Activated T-helper 17 cell treated with anti-CD3 and anti-CD28 coated beads, Interleukin-2, amount 50 U/mL, for 72 hours (primary cell): ENCODE measurements at regions not wholly inside any gene's neighbourhood (a gene's known extent, or its start where the extent isn't known, plus 50 kb on each side); places are given as distances from the start of the nearest gene placed in this dataset.

Experiments used
- ATAC-seq: fragments of 150-1000 bp; cut with Tn5 transposase; replicated peaks from 2 replicates; pipeline ENCODE4 v1.10.0; 2021; ENCODE audit warnings: mild to moderate bottlenecking, moderate library complexity
- H3K27ac Mint-ChIP-seq: one replicate; pipeline ENCODE4 v1.8.0; 2022; ENCODE audit warnings: mixed read lengths
- H3K27me3 Mint-ChIP-seq: one replicate; pipeline ENCODE4 v1.8.0; 2022; ENCODE audit warnings: mixed read lengths
- H3K36me3 Mint-ChIP-seq: one replicate; pipeline ENCODE4 v1.8.0; 2022; ENCODE audit warnings: low read depth, mild to moderate bottlenecking, mixed read lengths
- H3K4me1 Mint-ChIP-seq: one replicate; pipeline ENCODE4 v1.8.0; 2022; ENCODE audit warnings: mixed read lengths
- H3K4me3 Mint-ChIP-seq: one replicate; pipeline ENCODE4 v1.8.0; 2022; ENCODE audit warnings: mild to moderate bottlenecking, mixed read lengths
- H3K9me3 Mint-ChIP-seq: one replicate; pipeline ENCODE4 v1.8.0; 2022; ENCODE audit warnings: mixed read lengths

- H3K9me3 Mint-ChIP-seq = peaks cover 18% of the 10 kb centered on the region
- H3K27ac Mint-ChIP-seq = no peak overlapping the region
- H3K27me3 Mint-ChIP-seq = no peaks in the 10 kb centered on the region
- no peak for ATAC-seq
- no peak overlapping the region for H3K4me3 Mint-ChIP-seq
- no peaks in the 10 kb centered on the region for H3K36me3 Mint-ChIP-seq
- no peaks in the 10 kb centered on the region for H3K4me1 Mint-ChIP-seq
Observed at GRCh38 chr3:118347396-118348168, 687.1 kb downstream of the IGSF11 start.

- Mint-ChIP-seq H3K27ac (no peak overlapping the region), H3K27me3 (no peaks in the 10 kb centered on the region), H3K9me3 (peaks cover 23% of the 10 kb centered on the region), H3K36me3 (no peaks in the 10 kb centered on the region), H3K4me1 (no peaks in the 10 kb centered on the region), H3K4me3 (no peak overlapping the region)
- no peak for ATAC-seq
Observed at GRCh38 chr3:118348169-118348557, 686.5 kb downstream of the IGSF11 start.

GRCh38 chr3:118354556-118354955 lies 680.1 kb downstream of the IGSF11 start:
- no peaks in the 10 kb centered on the region for H3K4me1 Mint-ChIP-seq
- H3K27ac Mint-ChIP-seq = no peak overlapping the region
- H3K36me3 Mint-ChIP-seq = no peaks in the 10 kb centered on the region
- peaks cover 34% of the 10 kb centered on the region for H3K9me3 Mint-ChIP-seq
- H3K27me3 Mint-ChIP-seq = no peaks in the 10 kb centered on the region
- no peak overlapping the region for H3K4me3 Mint-ChIP-seq
- ATAC-seq = no peak

- no peaks in the 10 kb centered on the region for H3K4me1 Mint-ChIP-seq
- H3K36me3 Mint-ChIP-seq = no peaks in the 10 kb centered on the region
- no peaks in the 10 kb centered on the region for H3K27me3 Mint-ChIP-seq
- no peak for ATAC-seq
- H3K4me3 Mint-ChIP-seq = no peak overlapping the region
- H3K9me3 Mint-ChIP-seq = peaks cover 21% of the 10 kb centered on the region
- H3K27ac Mint-ChIP-seq = no peak overlapping the region
Observed at GRCh38 chr3:118369892-118370491, 664.7 kb downstream of the IGSF11 start.

- no peaks in the 10 kb centered on the region for H3K27me3 Mint-ChIP-seq
- peaks cover 7% of the 10 kb centered on the region for H3K9me3 Mint-ChIP-seq
- ATAC-seq = no peak
- no peaks in the 10 kb centered on the region for H3K36me3 Mint-ChIP-seq
- H3K4me1 Mint-ChIP-seq = no peaks in the 10 kb centered on the region
- H3K27ac Mint-ChIP-seq = no peak overlapping the region
- no peak overlapping the region for H3K4me3 Mint-ChIP-seq
Observed at GRCh38 chr3:118380576-118380975, 654.1 kb downstream of the IGSF11 start.

GRCh38 chr3:118396491-118396890 lies 638.2 kb downstream of the IGSF11 start:
- H3K36me3 Mint-ChIP-seq = no peaks in the 10 kb centered on the region
- no peaks in the 10 kb centered on the region for H3K27me3 Mint-ChIP-seq
- H3K27ac Mint-ChIP-seq = no peak overlapping the region
- peaks cover 3% of the 10 kb centered on the region for H3K9me3 Mint-ChIP-seq
- no peak overlapping the region for H3K4me3 Mint-ChIP-seq
- no peak for ATAC-seq
- no peaks in the 10 kb centered on the region for H3K4me1 Mint-ChIP-seq

GRCh38 chr3:118400086-118400485 lies 634.6 kb downstream of the IGSF11 start:
- Mint-ChIP-seq H3K36me3 (no peaks in the 10 kb centered on the region), H3K4me1 (no peaks in the 10 kb centered on the region)
- ATAC-seq = no peak

GRCh38 chr3:118400886-118401285 lies 633.8 kb downstream of the IGSF11 start:
- Mint-ChIP-seq H3K27ac (no peak overlapping the region), H3K9me3 (peaks cover 6% of the 10 kb centered on the region), H3K4me1 (no peaks in the 10 kb centered on the region), H3K36me3 (no peaks in the 10 kb centered on the region), H3K27me3 (no peaks in the 10 kb centered on the region), H3K4me3 (no peak overlapping the region)
- ATAC-seq = no peak

More at GRCh38 chr3:118400086-118400485, 634.6 kb downstream of the IGSF11 start:
- H3K4me3 Mint-ChIP-seq = no peak overlapping the region
- H3K9me3 Mint-ChIP-seq = peaks cover 4% of the 10 kb centered on the region
- no peak overlapping the region for H3K27ac Mint-ChIP-seq
- H3K27me3 Mint-ChIP-seq = no peaks in the 10 kb centered on the region

- no peaks in the 10 kb centered on the region for H3K36me3 Mint-ChIP-seq
- H3K9me3 Mint-ChIP-seq = peaks cover 6% of the 10 kb centered on the region
- no peaks in the 10 kb centered on the region for H3K4me1 Mint-ChIP-seq
- H3K4me3 Mint-ChIP-seq = no peak overlapping the region
- no peak for ATAC-seq
- no peak overlapping the region for H3K27ac Mint-ChIP-seq
- no peaks in the 10 kb centered on the region for H3K27me3 Mint-ChIP-seq
Observed at GRCh38 chr3:118401887-118402286, 632.8 kb downstream of the IGSF11 start.

- H3K4me3 Mint-ChIP-seq = no peak overlapping the region
- no peak overlapping the region for H3K27ac Mint-ChIP-seq
- no peaks in the 10 kb centered on the region for H3K4me1 Mint-ChIP-seq
- H3K27me3 Mint-ChIP-seq = no peaks in the 10 kb centered on the region
- no peaks in the 10 kb centered on the region for H3K36me3 Mint-ChIP-seq
- ATAC-seq = no peak
- peaks cover 6% of the 10 kb centered on the region for H3K9me3 Mint-ChIP-seq
Observed at GRCh38 chr3:118402971-118403370, 631.7 kb downstream of the IGSF11 start.

GRCh38 chr3:118406562-118406961 lies 628.1 kb downstream of the IGSF11 start:
- no peak overlapping the region for H3K27ac Mint-ChIP-seq
- no peaks in the 10 kb centered on the region for H3K36me3 Mint-ChIP-seq
- no peaks in the 10 kb centered on the region for H3K27me3 Mint-ChIP-seq
- peaks cover 3% of the 10 kb centered on the region for H3K9me3 Mint-ChIP-seq
- no peak overlapping the region for H3K4me3 Mint-ChIP-seq
- no peaks in the 10 kb centered on the region for H3K4me1 Mint-ChIP-seq
- no peak for ATAC-seq

GRCh38 chr3:118408431-118408830 lies 626.2 kb downstream of the IGSF11 start:
- Mint-ChIP-seq H3K36me3 (no peaks in the 10 kb centered on the region), H3K9me3 (peaks cover 14% of the 10 kb centered on the region), H3K27ac (no peak overlapping the region), H3K27me3 (no peaks in the 10 kb centered on the region), H3K4me1 (no peaks in the 10 kb centered on the region), H3K4me3 (no peak overlapping the region)
- no peak for ATAC-seq

- no peak for ATAC-seq
- Mint-ChIP-seq H3K4me1 (no peaks in the 10 kb centered on the region), H3K9me3 (peaks cover 11% of the 10 kb centered on the region), H3K4me3 (no peak overlapping the region), H3K27me3 (no peaks in the 10 kb centered on the region), H3K36me3 (no peaks in the 10 kb centered on the region), H3K27ac (no peak overlapping the region)
Observed at GRCh38 chr3:118412503-118412902, 622.1 kb downstream of the IGSF11 start.

- no peak for ATAC-seq
- H3K4me1 Mint-ChIP-seq = no peaks in the 10 kb centered on the region
- H3K9me3 Mint-ChIP-seq = peaks cover 4% of the 10 kb centered on the region
- no peak overlapping the region for H3K27ac Mint-ChIP-seq
- no peaks in the 10 kb centered on the region for H3K36me3 Mint-ChIP-seq
- no peaks in the 10 kb centered on the region for H3K27me3 Mint-ChIP-seq
- no peak overlapping the region for H3K4me3 Mint-ChIP-seq
Observed at GRCh38 chr3:118425272-118425837, 609.3 kb downstream of the IGSF11 start.

- no peaks in the 10 kb centered on the region for H3K27me3 Mint-ChIP-seq
- no peak overlapping the region for H3K4me3 Mint-ChIP-seq
- ATAC-seq = no peak
- H3K27ac Mint-ChIP-seq = no peak overlapping the region
- no peaks in the 10 kb centered on the region for H3K9me3 Mint-ChIP-seq
- no peaks in the 10 kb centered on the region for H3K4me1 Mint-ChIP-seq
- H3K36me3 Mint-ChIP-seq = no peaks in the 10 kb centered on the region
Observed at GRCh38 chr3:118433825-118434224, 600.8 kb downstream of the IGSF11 start.
